Iris pigment epithelial cell (primary cell): ENCODE measurements at regions not wholly inside any gene's neighbourhood (a gene's known extent, or its start where the extent isn't known, plus 50 kb on each side); places are given as distances from the start of the nearest gene placed in this dataset.
A peak's percentile ranks its signal among the peaks of the same experiment; 100 is the strongest.

Experiments used
- DNase-seq: peaks from one replicate; pipeline ENCODE4 v3.0.0-alpha.2; 2011; ENCODE audit warnings: low read depth

DNA sequence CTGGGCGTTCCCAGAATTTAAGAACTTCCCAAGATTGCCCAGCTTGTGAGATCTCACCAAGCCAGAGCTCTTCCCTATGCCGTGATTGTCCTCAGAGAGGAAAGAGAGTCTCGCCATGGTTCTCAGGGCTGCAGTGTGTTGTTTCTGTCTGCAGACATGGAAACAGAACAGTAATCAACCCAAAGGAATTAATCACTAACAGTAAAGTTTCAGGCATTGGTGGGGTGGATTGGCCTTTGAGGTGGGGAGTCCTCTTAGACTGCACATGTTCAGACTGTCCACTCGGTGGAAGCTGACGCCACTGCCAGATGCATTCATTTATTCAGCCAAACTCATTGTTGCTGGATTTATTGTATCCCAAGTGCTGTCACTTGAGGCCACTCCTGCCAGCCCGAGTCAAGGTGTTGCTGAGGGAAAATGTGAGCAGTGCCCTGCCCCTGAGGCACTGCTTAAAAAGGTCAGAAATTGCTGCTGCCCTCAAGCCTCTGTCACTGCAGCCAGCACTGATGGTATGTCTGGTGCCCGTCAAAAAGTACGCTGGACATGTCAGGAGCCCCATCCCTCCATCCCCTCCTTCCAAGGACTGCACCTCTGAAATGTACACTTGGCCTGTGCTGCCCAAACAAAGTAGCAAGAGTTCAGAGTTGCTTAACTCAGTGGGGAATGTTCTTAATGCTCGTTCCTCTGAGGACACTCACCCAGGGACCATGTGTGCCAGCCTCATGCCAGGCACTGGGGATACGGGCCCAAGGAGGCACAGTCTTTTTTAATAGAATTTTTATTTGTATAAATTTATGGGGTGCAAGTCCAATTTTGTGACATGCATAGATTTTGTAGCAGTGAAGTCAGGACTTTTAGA is 201.0 kb downstream of the GLI2 start:
- no peak for DNase-seq

DNA sequence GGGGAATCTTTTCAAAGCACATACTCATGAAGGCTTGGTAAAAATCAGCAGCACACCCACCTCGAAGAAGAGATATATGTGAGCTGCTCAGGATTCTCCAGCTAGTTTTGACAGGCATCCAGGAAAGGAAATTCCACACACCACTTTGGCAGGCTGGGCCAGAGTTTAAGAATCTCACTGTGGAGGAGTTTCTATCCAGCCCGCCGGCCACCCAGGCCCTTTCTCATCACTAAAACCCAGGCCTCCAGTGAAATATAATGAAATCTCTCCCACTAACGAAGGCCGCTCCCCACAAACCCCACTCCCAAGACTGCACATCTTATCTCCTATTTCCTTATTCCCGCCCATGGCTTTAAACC is 202.0 kb downstream of the GLI2 start:
- DNase-seq = peak; percentile 78

DNA sequence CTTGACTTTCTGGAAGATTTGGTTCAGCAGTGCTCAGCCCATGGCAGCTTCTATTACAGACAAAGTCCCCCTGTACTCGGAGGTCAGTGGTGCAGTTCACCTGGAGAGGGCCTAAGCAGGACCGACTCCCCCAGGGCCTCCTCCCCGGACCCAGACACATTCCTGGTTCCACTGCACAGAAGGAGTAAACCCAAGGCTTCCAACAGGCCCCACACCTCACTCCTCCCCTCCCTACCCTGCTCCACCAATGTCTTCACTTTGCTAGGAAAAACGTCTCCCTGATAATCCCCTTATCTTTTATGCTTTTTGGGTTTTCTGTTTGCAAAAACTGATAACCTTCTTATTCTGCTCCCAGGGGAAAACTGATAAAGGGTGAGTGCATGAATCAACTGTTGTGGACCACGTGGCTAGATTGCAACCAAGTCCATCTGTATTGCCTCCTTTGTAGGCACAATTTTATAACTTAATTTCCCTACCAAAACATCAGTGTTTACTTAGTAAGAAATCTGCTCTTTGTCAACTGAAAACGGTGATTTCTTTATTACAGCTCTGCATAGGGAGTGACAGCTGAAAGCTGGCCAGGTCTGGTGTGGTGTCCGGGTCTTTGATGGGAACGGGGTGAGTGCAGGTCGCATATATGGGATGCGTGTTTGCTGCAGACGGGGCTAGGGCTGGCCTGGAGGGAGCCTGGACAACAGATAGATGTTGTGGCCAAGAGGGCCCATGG is 202.5 kb downstream of the GLI2 start:
- no peak for DNase-seq

DNA sequence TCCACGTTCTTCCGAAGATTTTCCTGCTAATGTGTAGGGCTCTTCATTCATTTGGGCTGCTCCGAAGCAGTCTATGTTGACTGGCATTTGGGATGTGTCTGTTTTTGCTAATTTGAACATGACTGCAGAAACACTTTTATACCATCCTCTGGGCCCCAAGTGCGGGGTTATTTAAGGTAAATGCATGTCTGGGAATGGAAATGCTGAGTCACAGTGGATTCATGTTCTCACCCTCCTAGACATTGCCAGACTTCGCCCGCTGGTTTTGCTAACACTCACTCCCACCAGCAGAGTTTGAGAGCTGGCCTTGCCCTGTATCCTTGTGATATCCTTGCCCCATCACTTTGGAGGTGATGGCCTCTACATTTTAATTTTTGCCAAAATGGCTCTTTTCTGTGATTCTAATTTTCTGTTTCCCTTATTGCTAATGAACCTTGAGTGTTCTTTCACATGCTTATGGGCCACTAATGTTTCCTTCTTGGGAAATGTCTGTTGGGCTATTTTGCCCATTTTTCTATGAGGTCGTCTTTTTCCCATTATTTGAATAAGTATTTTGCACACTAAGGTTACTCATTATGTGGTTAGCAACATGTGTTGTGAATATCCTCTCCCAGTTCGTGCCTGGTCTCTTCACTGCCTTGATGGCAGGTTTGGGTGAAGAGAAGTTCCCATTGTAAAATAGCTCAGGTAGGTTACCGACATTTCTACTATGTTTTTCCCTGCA is 204.1 kb downstream of the GLI2 start:
- DNase-seq = peak; percentile 94

DNA sequence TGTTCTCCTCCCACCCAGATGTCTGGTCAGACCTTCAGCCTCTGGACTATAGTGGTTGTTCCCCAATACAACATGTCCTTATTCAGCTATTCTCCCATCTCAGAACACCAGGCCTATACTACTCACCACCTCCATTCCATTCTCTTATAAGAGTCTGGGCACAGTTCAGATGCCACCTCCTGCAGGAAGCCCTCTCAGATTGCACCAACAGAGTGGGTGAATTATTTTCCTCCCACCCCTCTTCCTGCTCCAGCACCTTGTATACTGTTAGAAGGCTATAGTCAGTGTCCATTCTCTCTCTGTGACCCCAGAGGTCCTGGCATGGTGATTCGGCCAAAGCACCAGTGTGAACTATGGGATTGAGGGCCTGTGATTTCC is 204.6 kb downstream of the GLI2 start:
- DNase-seq = no peak

DNA sequence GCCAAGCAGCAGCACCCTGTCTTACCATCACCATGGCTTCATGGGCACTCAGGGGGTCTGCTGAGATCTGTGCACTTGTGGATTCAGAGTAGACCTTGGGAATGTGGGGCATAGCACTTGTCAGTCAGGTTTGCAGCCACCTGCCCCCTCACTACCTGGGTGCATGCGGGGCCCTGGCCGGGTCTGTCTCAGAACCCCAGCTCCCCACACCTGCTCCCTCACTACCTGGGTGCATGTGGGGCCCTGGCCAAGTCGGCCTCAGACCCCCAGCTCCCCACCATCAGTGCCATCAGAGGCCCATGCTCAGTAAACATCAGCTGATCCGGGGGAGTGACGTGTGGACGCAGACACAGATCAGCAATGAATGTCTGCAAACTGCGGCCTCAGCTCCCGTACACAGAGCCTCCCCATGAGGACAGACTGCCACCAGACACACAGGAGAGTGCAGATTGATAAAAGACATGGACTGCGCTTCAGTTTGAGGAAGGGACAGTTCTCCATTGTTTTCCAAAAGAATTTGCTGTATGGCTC is 205.1 kb downstream of the GLI2 start:
- DNase-seq = no peak

DNA sequence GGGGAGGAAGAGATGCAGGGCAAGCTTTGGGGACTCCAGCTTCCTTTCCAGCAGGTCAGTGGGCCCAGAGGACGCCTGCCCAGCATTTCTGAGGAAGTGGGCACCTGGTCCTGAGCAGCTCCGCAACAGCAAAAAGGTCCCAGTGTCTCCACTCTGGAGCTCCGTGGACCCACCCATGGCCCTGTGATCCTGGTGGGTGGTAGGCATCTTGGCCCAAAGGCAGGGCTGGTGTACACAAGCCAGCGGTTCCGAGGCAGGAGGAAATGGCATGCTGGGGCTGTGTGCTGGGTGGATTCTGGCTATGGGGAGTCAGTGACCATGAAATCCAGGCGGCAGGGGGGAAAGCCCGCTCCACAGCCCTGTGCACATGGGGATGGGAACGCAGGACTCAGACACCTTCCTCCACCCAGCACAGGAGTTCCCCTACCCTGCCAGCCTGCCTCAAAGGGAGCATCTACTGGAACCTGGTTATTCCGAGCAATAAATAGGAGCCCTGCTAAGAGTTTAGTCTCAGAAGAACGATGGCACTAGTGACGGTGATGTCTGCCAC is 206.0 kb downstream of the GLI2 start:
- DNase-seq = no peak

DNA sequence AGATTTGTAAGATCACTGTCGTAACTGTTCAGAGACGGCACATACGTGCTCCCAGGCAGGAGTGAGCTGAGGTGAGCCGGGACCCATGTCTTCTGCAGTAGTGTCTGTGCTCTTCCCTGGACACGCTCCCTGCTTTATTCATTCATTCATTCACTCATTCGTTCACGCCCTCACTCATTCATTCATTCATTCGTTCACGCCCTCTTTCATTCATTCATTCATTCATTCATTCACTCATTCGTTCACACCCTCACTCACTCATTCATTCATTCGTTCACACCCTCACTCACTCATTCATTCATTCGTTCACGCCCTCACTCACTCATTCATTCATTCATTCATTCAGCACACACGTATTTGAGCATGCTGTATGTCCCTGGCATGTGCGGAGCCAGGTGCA is 207.0 kb downstream of the GLI2 start:
- no peak for DNase-seq

DNA sequence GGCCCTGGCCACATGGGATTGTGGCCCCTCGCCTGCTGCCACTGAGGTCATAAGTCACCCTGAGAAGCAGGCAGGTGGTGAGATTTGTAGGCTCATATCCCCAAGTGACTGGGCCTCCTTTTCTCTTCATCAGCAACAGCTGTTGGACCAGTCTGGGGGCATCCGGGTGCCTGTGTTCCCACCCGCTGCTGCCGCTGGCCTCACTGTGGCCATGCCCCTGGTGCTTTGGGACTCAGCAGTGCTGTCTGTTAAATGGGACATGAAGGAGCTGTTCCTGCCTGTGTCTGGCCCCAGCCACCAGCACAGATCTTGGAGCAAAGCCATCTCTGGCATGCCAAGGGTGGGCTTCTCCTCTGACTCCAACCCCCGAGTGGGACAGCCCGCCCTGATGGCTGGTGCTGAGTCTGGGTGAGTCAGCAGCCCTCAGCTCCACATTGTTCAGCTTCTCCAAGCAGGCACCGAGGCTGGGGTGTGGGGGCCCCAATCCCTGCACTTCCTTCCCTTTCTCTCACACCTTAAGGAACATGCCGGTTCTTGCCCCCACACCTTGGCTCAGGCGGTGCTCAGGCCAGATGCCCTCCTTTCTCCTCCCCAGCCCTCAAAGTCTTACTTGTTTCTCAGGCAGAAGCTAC is 207.9 kb downstream of the GLI2 start:
- no peak for DNase-seq

DNA sequence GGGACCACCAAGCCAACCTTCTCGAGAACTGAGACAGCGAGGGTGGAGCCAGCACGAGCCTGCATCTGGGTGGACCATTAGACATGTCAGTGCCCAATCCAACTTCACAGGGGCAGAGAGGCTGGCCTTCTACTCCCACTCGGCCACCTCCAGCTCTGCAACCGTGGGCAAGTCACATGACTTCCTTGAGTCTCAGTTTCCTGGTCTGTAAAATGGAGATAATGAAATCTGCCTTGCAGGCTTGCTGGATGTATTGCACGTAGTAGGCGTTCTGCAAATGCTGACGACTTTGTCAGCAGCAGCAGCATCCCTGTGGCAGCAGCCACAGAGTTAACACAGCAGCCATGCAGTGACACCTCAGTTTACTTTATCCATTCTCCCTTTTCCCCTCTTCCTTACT is 208.9 kb downstream of the GLI2 start:
- DNase-seq = no peak

DNA sequence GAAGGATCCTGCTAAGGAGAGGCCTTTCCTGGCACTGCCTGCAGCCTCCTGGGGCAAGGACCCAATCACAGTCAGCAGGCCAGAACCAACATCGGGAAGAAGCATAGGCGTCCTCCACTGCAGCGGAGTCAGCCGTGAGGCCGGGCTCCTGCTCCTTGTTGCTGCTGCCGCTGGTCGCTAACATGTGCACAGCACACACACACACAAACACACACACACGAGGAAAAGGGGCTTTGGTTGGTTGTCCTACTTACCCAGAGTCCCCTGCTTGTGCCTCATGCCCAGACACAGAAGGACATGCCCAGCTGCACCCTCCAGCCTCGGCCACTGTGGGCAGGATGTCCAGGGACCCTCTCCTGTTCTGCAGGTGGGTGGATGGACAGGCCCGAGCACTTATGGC is 209.4 kb downstream of the GLI2 start:
- no peak for DNase-seq

DNA sequence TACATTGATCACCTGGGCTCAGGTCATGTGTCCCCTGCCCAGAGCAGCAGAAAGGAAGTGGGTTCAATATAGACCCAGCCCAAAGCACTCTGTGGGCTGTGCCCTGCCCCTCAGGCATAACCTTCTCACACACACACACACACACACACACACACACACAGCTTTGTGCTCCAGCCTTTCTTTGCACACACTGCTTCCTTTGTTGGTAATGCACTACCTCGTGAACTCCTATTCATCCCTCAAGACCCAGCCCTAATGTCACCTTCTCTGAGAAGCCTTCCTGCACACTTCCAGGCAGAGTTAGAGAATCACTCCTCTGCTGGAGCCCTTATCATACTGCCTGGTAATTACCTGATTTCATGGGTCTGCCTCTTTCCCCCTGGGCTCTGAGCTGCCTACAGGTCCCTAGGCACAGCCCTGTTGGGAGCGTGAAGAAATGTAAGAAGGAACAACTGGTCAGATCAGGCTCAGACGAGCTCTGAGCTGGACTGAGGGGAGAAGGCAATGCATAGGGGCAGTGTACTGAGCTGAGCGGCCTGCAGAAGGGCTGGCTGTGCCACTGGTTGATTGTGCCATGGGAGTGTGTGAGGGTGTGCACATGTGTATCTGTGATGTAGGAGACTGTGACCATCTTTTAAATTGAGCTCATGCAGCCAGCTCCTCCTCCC is 210.3 kb downstream of the GLI2 start:
- no peak for DNase-seq

DNA sequence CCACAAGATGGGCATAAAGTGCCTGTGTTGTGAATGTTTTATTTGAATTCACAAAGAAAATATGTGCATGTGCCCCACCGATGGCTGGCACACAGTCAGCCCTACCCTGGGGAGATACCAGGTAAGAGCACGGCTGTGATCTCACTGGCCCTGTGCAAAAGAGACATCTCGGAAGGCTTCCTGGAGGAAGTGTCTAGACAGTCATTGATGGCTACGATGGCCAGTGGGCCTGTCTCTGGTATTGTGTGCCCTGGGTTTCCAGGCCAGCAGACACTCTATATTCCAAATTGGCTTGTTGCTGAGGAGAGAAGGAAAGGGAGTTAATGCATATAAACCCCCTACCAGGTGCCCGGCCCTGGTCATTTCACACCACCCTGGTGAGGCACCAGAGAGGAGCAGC is 211.7 kb downstream of the GLI2 start:
- no peak for DNase-seq

DNA sequence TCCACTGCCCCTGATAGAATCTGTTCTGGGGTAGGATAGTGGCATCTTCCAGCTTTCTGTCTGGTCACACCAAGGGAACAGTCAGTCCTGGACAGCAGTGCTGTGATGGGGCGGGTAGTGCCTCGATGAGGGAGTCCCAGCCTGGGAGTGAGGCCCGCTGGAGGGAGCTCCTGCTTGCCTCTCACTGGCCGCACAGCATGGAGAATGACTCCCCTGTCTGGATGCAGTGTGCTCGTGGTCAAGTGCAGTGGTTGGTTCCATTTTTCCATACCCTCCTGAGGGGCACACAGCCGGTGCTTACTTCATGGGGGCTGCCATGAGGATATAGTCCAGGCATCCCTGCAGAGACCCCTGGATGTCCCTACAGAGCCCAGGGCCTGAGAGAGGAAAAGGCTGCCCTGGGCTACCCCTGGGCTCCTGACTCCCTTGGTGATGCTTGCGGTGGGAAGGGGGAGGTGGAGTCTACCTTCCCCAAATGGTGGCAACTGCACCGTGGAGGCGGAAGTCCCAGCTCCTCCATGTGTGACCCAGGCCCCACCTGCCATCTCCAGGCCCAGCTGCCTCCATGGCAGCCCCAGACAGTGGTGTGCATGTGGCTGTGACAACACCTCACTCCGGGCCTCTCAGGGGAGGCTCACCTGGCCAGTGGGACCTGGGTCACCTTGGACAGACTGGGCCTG is 212.5 kb downstream of the GLI2 start:
- no peak for DNase-seq

DNA sequence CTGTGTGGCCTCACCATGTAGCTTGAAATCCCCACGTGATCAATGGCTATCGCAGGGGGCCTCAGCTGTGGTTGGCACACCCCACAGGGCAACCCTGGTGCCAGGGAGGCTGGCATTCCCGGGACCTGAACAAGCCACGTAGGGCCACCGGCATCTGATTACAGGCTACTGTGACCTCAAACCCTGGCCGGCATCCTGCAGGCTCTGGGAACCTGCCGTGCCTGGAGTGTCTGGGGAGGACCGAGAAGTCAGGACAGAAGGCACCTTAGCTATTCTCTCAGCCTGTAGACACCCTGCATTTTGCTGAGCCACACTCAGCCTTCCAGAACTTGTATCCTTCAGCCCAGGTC is 213.0 kb downstream of the GLI2 start:
- no peak for DNase-seq

DNA sequence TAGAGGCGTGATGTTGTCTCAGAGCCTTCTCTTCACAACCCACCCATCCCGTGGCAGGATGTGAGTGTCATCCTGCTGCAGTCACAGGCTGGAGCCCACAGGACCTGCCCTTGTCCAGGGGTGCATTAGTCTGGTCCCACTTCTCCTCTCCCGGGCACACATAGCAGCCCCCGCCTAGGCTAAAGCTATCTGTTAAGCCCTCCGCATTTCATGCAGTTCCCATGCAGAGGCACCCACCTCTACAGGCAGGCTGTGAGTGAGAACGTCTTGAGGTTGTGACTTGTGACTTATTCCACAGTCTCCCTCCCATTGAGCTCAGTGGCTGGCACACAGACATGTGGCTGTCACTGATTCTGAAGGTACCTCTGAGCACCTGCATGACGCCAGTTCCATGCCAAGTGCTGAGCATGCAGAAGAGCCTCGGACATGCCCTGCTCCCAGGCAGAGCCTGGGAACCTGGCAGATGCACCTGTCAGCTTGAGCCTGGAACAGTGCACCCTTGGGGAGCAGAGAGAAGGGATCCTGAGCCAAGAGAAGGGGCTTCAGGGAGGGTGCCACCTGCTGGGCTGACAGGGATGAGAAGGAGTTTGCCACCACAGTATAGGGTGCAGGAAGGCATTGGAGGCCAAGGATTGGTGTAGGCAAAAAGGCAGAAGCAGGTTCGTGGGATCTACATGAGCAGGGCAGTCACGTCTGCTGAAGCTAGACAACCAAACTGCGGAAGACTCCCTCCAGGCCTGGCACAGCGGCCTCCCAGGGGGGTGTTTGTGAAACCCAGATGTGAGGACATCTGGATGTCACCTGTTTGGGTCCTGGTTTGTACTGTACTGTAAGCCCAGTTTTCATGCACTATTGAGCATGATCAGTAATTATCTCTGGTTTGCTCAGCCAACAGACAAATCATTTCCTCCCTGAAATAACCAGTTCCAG is 213.6 kb downstream of the GLI2 start:
- DNase-seq = no peak

DNA sequence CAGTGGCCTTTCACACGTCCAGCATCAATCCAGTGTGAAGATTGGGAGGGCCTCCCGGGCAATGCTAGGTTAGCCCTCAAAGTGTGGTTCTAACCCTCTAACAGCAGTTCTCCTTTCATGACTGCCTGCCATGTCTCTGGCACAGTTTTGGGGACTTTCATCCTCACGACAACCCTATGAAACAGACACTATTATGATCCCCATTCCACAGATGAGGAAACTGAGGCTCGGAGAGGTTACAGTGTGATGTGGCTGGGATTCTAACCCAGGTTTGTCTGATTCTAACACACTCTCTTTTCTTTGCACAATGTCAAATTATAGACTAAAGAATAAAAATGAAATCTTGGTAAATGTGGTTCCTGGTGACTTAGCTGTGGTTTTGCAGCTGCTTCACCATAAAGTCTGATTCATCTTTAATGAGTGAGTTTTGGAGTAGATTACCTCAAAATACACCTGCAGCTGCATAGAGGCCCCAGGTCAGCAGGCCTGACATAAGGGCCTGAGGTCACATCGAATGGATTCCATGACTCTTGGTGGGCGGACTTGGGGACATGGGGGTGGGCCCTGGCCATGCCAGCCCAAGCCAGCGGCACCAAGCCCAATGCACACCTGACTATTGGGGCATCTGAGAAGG is 214.4 kb downstream of the GLI2 start:
- no peak for DNase-seq

DNA sequence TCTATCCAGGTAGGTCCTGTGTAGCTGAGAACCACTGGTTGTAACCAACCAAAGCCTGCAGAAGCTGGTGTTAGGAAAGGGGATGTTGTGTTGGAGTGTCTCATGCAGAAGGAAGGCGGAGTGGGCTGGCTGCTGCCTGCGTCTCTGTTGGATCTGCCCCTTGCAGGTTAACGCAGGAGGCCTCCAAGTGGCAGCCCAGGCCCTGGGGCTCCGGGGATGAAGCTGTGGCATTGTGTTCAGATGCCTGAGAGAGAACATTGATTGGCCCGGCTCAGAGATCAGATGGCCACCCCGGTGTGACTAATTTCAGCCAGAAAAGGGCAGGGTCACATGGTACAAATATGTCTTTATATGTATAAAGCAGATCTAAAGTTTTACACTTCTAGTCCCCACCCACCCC is 216.0 kb downstream of the GLI2 start:
- no peak for DNase-seq

DNA sequence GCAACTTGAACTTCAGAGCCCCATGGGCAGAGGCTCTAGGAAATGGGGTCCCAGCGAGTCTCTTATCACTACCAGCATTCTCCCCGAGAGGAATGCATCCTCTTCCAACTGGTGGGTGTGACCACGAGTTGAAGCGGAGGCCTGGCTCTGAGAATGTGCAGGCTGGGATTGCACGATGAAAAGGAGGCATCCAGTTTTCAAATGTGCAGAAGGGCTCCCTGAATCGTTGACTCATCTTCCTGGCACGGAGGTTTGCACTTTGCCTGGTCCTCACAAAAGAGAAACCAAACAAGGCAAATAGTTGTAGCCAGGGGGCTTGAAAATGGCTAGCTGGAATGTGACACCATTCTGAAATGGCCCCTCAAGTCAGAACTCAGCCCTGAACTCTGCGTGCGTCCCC is 216.7 kb downstream of the GLI2 start:
- DNase-seq = peak; percentile 80
